Neural cell (in vitro differentiated cells): ENCODE measurements at regions not wholly inside any gene's neighbourhood (a gene's known extent, or its start where the extent isn't known, plus 50 kb on each side); places are given as distances from the start of the nearest gene placed in this dataset.

ENCODE experiments used
- CTCF ChIP-seq: fragments of 450-650 bp; IDR thresholded peaks from 2 replicates; pipeline ENCODE4 v1.5.1; 2014; ENCODE audit warnings: antibody characterized with exemption, mild to moderate bottlenecking, moderate library complexity; ENCODE audit not compliant: poor library complexity, severe bottlenecking
- EZH2 ChIP-seq: fragments of 200-600, 300-800 bp; shearing (Covaris generic), sonication (generic); IDR thresholded peaks from 2 replicates; pipeline ENCODE4 v1.6.1; 2014; ENCODE audit warnings: antibody characterized with exemption, low read length, borderline replicate concordance, mild to moderate bottlenecking; ENCODE audit not compliant: insufficient read depth, poor library complexity, severe bottlenecking
- SMC3 ChIP-seq: fragments of 450-650 bp; conservative IDR thresholded peaks from 2 replicates; pipeline ENCODE4 v1.6.1; 2014; ENCODE audit warnings: antibody characterized with exemption, mild to moderate bottlenecking, moderate library complexity; ENCODE audit not compliant: poor library complexity

DNA sequence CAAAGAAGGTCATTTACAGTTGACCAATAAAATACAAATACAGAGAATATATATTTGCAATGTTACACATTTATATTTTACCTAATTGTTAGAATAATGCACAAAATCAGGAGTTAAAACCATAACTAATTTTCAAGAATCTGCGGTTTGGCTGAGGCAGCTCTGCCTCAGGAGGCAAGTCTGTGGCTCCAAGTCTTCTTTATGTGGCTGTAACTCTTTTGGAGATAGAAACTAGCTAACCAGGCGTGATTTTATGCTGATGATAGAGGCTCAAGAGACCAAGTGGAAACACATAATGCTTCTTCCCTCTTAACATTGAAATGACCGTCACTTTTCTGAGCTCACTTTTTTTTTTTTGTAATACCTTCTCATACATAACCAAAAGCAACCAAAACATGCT, 744.7 kb upstream of the CXADR start:
- no peak for TF ChIP-seq SMC3
- no peak for TF ChIP-seq CTCF
- TF ChIP-seq EZH2, result no peak
